HepG2 (cell line): ENCODE measurements at regions not wholly inside any gene's neighbourhood (a gene's known extent, or its start where the extent isn't known, plus 50 kb on each side); places are given as distances from the start of the nearest gene placed in this dataset.
A peak's percentile ranks its signal among the peaks of the same experiment; 100 is the strongest.

Experiments
- CBX1 ChIP-seq: IDR thresholded peaks from one replicate; pipeline ENCODE4 v1.6.1; 2016; ENCODE audit warnings: antibody characterized with exemption, low read depth
- CC2D1A ChIP-seq: sonication (generic); formaldehyde crosslinking; IDR thresholded peaks from 2 replicates; pipeline ENCODE4 v1.8.1; 2023; ENCODE audit warnings: mild to moderate bottlenecking, missing genetic modification reagents
- CREB1 ChIP-seq, 2 experiments: fragments of 450-650 bp in 1 of 2; IDR thresholded peaks; 2 replicates each; pipeline ENCODE4 v1.6.1; 2016 to 2017; ENCODE audit warnings: control low read depth in 1 of 2, mild to moderate bottlenecking in 1 of 2, missing compliant biosample characterization in 1 of 2, missing genetic modification characterization in 1 of 2
- DPF2 ChIP-seq: sonication (generic); formaldehyde crosslinking; IDR thresholded peaks from 2 replicates; pipeline ENCODE4 v1.4.0; 2020; ENCODE audit warnings: mild to moderate bottlenecking, low read depth, missing genetic modification reagents, borderline replicate concordance
- ETV6 ChIP-seq: sonication (generic); formaldehyde crosslinking; conservative IDR thresholded peaks from 2 replicates; pipeline ENCODE4 v1.4.0; 2020; ENCODE audit warnings: missing genetic modification reagents
- FOXA3 ChIP-seq: IDR thresholded peaks from 2 replicates; pipeline ENCODE4 v1.6.1; 2016; ENCODE audit warnings: missing genetic modification reagents, missing compliant biosample characterization
- HDAC1 ChIP-seq: sonication (generic); formaldehyde crosslinking; IDR thresholded peaks from 2 replicates; pipeline ENCODE4 v1.5.1; 2020; ENCODE audit warnings: mild to moderate bottlenecking, missing genetic modification reagents
- HNRNPH1 ChIP-seq: fragments of 200-400 bp; formaldehyde crosslinking; optimal IDR thresholded peaks from 2 replicates; pipeline ENCODE3; 2017; ENCODE audit warnings: mild to moderate bottlenecking, low read depth, low read length
- KAT7 ChIP-seq: IDR thresholded peaks from 2 replicates; pipeline ENCODE4 v1.6.1; 2018; ENCODE audit warnings: borderline replicate concordance, missing compliant biosample characterization
- KDM2A ChIP-seq: sonication (generic); formaldehyde crosslinking; IDR thresholded peaks from 2 replicates; pipeline ENCODE4 v1.4.0; 2020; ENCODE audit warnings: low read depth, missing genetic modification reagents, borderline replicate concordance
- MED8 ChIP-seq: sonication (generic); formaldehyde crosslinking; IDR thresholded peaks from 2 replicates; pipeline ENCODE4 v1.8.1; 2023; ENCODE audit warnings: mild to moderate bottlenecking, missing genetic modification reagents; ENCODE audit not compliant: insufficient replicate concordance
- MLLT10 ChIP-seq: sonication (generic); formaldehyde crosslinking; IDR thresholded peaks from 2 replicates; pipeline ENCODE4 v1.4.0; 2020; ENCODE audit warnings: missing genetic modification reagents
- MTA1 ChIP-seq: sonication (generic); formaldehyde crosslinking; IDR thresholded peaks from 2 replicates; pipeline ENCODE4 v1.4.0; 2020; ENCODE audit warnings: missing genetic modification reagents, mild to moderate bottlenecking, borderline replicate concordance
- MTF2 ChIP-seq: sonication (generic); formaldehyde crosslinking; IDR thresholded peaks from 2 replicates; pipeline ENCODE4 v1.5.0; 2020; ENCODE audit warnings: missing genetic modification reagents, borderline replicate concordance
- NFKB2 ChIP-seq: sonication (generic); formaldehyde crosslinking; IDR thresholded peaks from 2 replicates; pipeline ENCODE4 v1.4.0; 2020; ENCODE audit warnings: missing genetic modification reagents, borderline replicate concordance
- PRPF4 ChIP-seq: fragments of 200-400 bp; formaldehyde crosslinking; IDR thresholded peaks from 2 replicates; pipeline ENCODE4 v1.6.1; 2016; ENCODE audit warnings: low read length, low read depth; ENCODE audit not compliant: poor library complexity, severe bottlenecking
- RFXAP ChIP-seq: sonication (generic); formaldehyde crosslinking; IDR thresholded peaks from 2 replicates; pipeline ENCODE4 v1.4.0; 2020; ENCODE audit warnings: missing genetic modification reagents, borderline replicate concordance
- U2AF2 ChIP-seq: fragments of 200-400 bp; formaldehyde crosslinking; IDR thresholded peaks from 2 replicates; pipeline ENCODE4 v1.6.1; 2017; ENCODE audit warnings: low read depth, mild to moderate bottlenecking, low read length
- ZBTB42 ChIP-seq: sonication (generic); formaldehyde crosslinking; IDR thresholded peaks from 2 replicates; pipeline ENCODE4 v1.5.0; 2020; ENCODE audit warnings: mild to moderate bottlenecking, missing genetic modification reagents
- ZBTB8A ChIP-seq: sonication (generic); formaldehyde crosslinking; IDR thresholded peaks from 2 replicates; pipeline ENCODE4 v1.4.0; 2020; ENCODE audit warnings: mild to moderate bottlenecking, low read depth, missing genetic modification reagents, borderline replicate concordance
- ZFP37 ChIP-seq: sonication (generic); formaldehyde crosslinking; IDR thresholded peaks from 2 replicates; pipeline ENCODE4 v1.4.0; 2020; ENCODE audit warnings: missing genetic modification reagents, borderline replicate concordance
- ZMYM3 ChIP-seq: sonication (generic); formaldehyde crosslinking; IDR thresholded peaks from 2 replicates; pipeline ENCODE4 v1.5.1; 2020; ENCODE audit warnings: mild to moderate bottlenecking, missing genetic modification reagents
- ZNF274 ChIP-seq: sonication (generic); formaldehyde crosslinking; IDR thresholded peaks from 2 replicates; pipeline ENCODE4 v1.5.1; 2020; ENCODE audit warnings: mild to moderate bottlenecking, missing genetic modification reagents
- ZNF382 ChIP-seq: sonication (generic); formaldehyde crosslinking; IDR thresholded peaks from 2 replicates; pipeline ENCODE4 v1.5.0; 2020; ENCODE audit warnings: missing genetic modification reagents, mild to moderate bottlenecking, borderline replicate concordance
- ZNF484 ChIP-seq: sonication (generic); formaldehyde crosslinking; IDR thresholded peaks from 2 replicates; pipeline ENCODE4 v1.5.1; 2020; ENCODE audit warnings: mild to moderate bottlenecking, low read depth, missing genetic modification reagents, borderline replicate concordance
- ZSCAN21 ChIP-seq: sonication (generic); formaldehyde crosslinking; IDR thresholded peaks from 2 replicates; pipeline ENCODE4 v1.8.0; 2022; ENCODE audit warnings: mild to moderate bottlenecking, missing genetic modification reagents, moderate library complexity, borderline replicate concordance
- TF ChIP-seq, protein P1 (sequence below): sonication (generic); formaldehyde crosslinking; IDR thresholded peaks from 2 replicates; pipeline ENCODE4 v1.8.0; 2022; ENCODE audit warnings: mild to moderate bottlenecking, missing genetic modification reagents, moderate library complexity
- TF ChIP-seq, protein P2 (sequence below): sonication (generic); formaldehyde crosslinking; IDR thresholded peaks from 2 replicates; pipeline ENCODE4 v1.4.0; 2020; ENCODE audit warnings: missing genetic modification reagents
- TF ChIP-seq, protein P3 (sequence below): sonication (generic); formaldehyde crosslinking; IDR thresholded peaks from 2 replicates; pipeline ENCODE4 v1.8.0; 2022; ENCODE audit warnings: missing genetic modification reagents, low read depth, mild to moderate bottlenecking, borderline replicate concordance

DNA sequence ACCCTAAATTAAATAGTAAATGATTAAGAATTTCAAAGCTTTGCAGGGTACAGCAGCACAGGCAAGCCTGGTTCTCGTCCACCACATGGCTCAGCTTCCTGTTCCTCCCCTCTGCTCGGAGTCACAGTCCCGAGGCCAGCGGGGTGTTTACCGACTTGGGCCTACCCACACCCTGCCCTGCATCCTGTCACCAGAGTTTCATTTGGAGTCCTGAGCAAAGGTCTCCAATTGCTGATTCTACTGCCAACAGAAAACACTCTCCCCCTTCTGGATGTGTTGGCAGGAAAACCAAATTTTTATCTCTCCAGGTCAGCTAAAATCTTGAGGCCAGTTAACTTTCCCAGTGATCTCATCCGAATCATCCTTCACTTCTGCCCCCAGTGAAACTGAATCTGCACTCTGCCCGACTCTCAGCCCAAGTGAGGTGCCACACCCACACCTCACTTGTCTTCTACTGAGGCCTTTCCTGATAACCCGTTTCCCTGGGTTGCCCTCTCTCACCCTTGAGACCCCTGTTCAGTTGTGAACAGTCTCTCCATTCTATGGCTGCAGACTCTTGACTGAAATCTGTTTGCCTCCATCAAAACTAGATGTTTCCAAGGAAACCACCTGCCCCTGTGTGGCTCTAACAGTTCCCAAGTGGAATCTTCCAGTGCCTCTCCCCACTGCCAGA is 71.2 kb downstream of the VCPKMT start (continued):
- TF ChIP-seq U2AF2 = no peak
- no peak for TF ChIP-seq MLLT10 (CRISPR knock-in tag)
- no peak for TF ChIP-seq ZBTB8A (CRISPR knock-in tag)
- TF ChIP-seq ZNF274 (CRISPR knock-in tag) = no peak
- TF ChIP-seq CBX1 = peak; percentile 88
- TF ChIP-seq PRPF4 = no peak
- peak; percentile 94 for TF ChIP-seq ZFP37
- no peak for TF ChIP-seq ZNF484 (CRISPR knock-in tag)
- no peak for TF ChIP-seq HNRNPH1
- no peak for TF ChIP-seq CC2D1A (CRISPR knock-in tag)
- no peak for TF ChIP-seq ZBTB42
- no peak for TF ChIP-seq KAT7 (CRISPR knock-in tag)
- TF ChIP-seq ZSCAN21 (CRISPR knock-in tag) = no peak
- peak; percentile 60; the same call in 1 of the 2 replicates for TF ChIP-seq HDAC1 (CRISPR knock-in tag)
- TF ChIP-seq CREB1 (IDR thresholded peaks at IDR 0.05) = no peak
- TF ChIP-seq CREB1 (CRISPR knock-in tag; IDR thresholded peaks at IDR 0.05) = no peak
- TF ChIP-seq ZMYM3 = peak; percentile 77
- TF ChIP-seq NFKB2 (CRISPR knock-in tag) = peak; percentile 92
- no peak for TF ChIP-seq RFXAP (CRISPR knock-in tag)
- TF ChIP-seq MTF2 (CRISPR knock-in tag) = no peak
- TF ChIP-seq, protein P1, sequence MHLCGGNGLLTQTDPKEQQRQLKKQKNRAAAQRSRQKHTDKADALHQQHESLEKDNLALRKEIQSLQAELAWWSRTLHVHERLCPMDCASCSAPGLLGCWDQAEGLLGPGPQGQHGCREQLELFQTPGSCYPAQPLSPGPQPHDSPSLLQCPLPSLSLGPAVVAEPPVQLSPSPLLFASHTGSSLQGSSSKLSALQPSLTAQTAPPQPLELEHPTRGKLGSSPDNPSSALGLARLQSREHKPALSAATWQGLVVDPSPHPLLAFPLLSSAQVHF = 0 out of 2 replicates have a peak, but pooled peaks have one; percentile 41
- TF ChIP-seq, protein P2, sequence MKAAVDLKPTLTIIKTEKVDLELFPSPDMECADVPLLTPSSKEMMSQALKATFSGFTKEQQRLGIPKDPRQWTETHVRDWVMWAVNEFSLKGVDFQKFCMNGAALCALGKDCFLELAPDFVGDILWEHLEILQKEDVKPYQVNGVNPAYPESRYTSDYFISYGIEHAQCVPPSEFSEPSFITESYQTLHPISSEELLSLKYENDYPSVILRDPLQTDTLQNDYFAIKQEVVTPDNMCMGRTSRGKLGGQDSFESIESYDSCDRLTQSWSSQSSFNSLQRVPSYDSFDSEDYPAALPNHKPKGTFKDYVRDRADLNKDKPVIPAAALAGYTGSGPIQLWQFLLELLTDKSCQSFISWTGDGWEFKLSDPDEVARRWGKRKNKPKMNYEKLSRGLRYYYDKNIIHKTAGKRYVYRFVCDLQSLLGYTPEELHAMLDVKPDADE (CRISPR knock-in tag) = 0 out of 2 replicates have a peak, but pooled peaks have one; percentile 58
- no peak for TF ChIP-seq ETV6 (CRISPR knock-in tag)
- TF ChIP-seq FOXA3 (CRISPR knock-in tag) = peak; percentile 96
- peak; percentile 74 for TF ChIP-seq KDM2A (CRISPR knock-in tag)
- peak; percentile 43 for TF ChIP-seq MED8
- no peak for TF ChIP-seq ZNF382
- TF ChIP-seq, protein P3, sequence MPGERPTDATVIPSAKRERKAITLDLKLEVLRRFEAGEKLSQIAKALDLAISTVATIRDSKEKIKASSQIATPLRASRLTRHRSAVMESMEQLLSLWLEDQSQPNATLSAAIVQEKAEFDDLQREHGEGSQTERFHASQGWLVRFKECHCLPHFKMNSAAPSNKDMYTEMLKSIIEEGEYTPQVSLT (CRISPR knock-in tag) = peak; percentile 72; the same call in 1 of the 2 replicates
- TF ChIP-seq MTA1 = peak; percentile 47; the same call in 1 of the 2 replicates
- peak; percentile 59; the same call in 1 of the 2 replicates for TF ChIP-seq DPF2
